ENCODE measurements at regions not wholly inside any gene's neighbourhood (a gene's known extent, or its start where the extent isn't known, plus 50 kb on each side); places are given as distances from the start of the nearest gene placed in this dataset.

DNA sequence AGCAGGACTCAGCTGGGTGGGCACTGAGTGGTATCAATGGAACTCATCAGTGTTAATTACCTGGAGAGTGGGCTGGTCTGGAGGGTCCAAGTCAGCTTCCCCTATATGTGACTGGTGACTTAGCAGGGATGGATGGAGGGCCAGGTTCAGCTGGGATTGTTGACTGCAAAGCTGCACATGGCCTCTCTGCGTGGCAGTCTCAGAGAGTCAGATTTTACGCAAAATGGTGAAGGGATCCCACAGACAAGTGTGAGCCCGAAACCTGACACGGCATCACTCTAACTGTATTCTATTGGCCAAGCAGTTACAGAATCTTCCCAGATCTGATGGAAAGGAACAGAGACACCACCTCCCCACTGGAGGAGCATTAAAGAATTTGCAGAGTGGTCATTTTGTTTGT is 716.0 kb upstream of the TBX3 start:
- TF ChIP-seq, protein P1, sequence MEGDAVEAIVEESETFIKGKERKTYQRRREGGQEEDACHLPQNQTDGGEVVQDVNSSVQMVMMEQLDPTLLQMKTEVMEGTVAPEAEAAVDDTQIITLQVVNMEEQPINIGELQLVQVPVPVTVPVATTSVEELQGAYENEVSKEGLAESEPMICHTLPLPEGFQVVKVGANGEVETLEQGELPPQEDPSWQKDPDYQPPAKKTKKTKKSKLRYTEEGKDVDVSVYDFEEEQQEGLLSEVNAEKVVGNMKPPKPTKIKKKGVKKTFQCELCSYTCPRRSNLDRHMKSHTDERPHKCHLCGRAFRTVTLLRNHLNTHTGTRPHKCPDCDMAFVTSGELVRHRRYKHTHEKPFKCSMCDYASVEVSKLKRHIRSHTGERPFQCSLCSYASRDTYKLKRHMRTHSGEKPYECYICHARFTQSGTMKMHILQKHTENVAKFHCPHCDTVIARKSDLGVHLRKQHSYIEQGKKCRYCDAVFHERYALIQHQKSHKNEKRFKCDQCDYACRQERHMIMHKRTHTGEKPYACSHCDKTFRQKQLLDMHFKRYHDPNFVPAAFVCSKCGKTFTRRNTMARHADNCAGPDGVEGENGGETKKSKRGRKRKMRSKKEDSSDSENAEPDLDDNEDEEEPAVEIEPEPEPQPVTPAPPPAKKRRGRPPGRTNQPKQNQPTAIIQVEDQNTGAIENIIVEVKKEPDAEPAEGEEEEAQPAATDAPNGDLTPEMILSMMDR (IDR thresholded peaks at IDR 0.05; ENCODE audit: control extremely low read depth, extremely low read depth), result no peak
- Histone ChIP-seq H3K4me1 (ENCODE audit: control insufficient read depth in 5 of 5, insufficient read depth in 5 of 5, low read length in 5 of 5) (peaks cover 0 to 3% (median 0%) of the 10 kb centered on the region in 5 donors), H3K27me3 (ENCODE audit: control insufficient read depth in 3 of 3, insufficient read depth in 3 of 3, low read length in 2 of 3) (no peaks in the 10 kb centered on the region), H3K36me3 (ENCODE audit: control insufficient read depth in 4 of 4, insufficient read depth in 4 of 4, low read length in 4 of 4) (no peaks in the 10 kb centered on the region), H3K27ac (ENCODE audit: low read depth in 1 of 2, low read length in 1 of 2) (no peak overlapping the region), H3K9ac (ENCODE audit: insufficient read depth in 1 of 2, low read length in 2 of 2) (no peak overlapping the region), H3K9me3 (ENCODE audit: control insufficient read depth in 4 of 4, insufficient read depth in 3 of 4, low read length in 3 of 4) (peaks cover 2 to 8% (median 6%) of the 10 kb centered on the region in 4 donors), H3K4me3 (no peak overlapping the region)
- WGBS, 2 donors, result 94 to 96% methylated on average over 4 of the region's 4 CpGs
- ATAC-seq (ENCODE audit: insufficient read depth, low FRiP score) (no peak), DNase-seq (no peak)

DNA sequence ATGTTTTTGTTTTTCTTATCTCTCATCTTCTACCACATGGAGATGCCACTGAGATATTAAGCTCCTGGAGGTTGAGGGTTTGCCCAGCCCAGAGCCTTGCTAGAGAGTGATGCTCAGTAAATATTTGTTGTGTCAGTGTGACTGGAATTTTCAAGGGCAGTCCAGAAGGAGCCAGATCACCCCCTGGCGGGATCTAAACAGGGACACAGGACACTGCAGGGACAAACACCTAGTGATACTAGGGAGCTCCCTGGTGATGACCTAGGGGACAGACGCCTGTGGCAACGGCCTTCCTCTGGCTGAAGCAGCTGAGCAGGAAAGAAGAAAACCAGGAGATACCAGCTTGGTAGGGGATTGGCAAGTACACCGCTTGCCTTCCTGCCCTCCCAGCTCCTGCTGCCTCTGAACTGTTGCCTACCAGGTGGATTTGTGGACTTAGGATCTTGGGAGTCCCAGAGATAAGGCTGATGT is 714.4 kb upstream of the TBX3 start:
- 72 to 83% methylated on average over 4 of the region's 4 CpGs for WGBS, 2 donors
- H3K27me3 ChIP-seq (ENCODE audit: control insufficient read depth in 3 of 3, insufficient read depth in 3 of 3, low read length in 2 of 3), result no peaks in the 10 kb centered on the region
- H3K36me3 ChIP-seq (ENCODE audit: control insufficient read depth in 4 of 4, insufficient read depth in 4 of 4, low read length in 4 of 4), result no peaks in the 10 kb centered on the region
- H3K4me1 ChIP-seq (ENCODE audit: control insufficient read depth in 5 of 5, insufficient read depth in 5 of 5, low read length in 5 of 5), result no peaks in the 10 kb centered on the region
- H3K9ac ChIP-seq (ENCODE audit: insufficient read depth in 1 of 2, low read length in 2 of 2), result no peak overlapping the region
- TF ChIP-seq, protein P1 (IDR thresholded peaks at IDR 0.05; ENCODE audit: control extremely low read depth, extremely low read depth), result no peak
- ATAC-seq (ENCODE audit: insufficient read depth, low FRiP score) (no peak), DNase-seq (peak in 1 of 3 donors; percentile 33)
- peaks cover 2 to 8% (median 6%) of the 10 kb centered on the region in 4 donors for H3K9me3 ChIP-seq (ENCODE audit: control insufficient read depth in 4 of 4, insufficient read depth in 3 of 4, low read length in 3 of 4)
- H3K4me3 ChIP-seq, result no peak overlapping the region
- no peak overlapping the region for H3K27ac ChIP-seq (ENCODE audit: low read depth in 1 of 2, low read length in 1 of 2)

- DNase-seq (no peak), ATAC-seq (ENCODE audit: insufficient read depth, low FRiP score) (no peak)
- Histone ChIP-seq H3K36me3 (ENCODE audit: control insufficient read depth in 4 of 4, insufficient read depth in 4 of 4, low read length in 4 of 4) (no peaks in the 10 kb centered on the region), H3K4me3 (no peak overlapping the region), H3K9me3 (ENCODE audit: control insufficient read depth in 4 of 4, insufficient read depth in 3 of 4, low read length in 3 of 4) (peaks cover 2 to 8% (median 6%) of the 10 kb centered on the region in 4 donors), H3K9ac (ENCODE audit: insufficient read depth in 1 of 2, low read length in 2 of 2) (no peak overlapping the region), H3K4me1 (ENCODE audit: control insufficient read depth in 5 of 5, insufficient read depth in 5 of 5, low read length in 5 of 5) (no peaks in the 10 kb centered on the region), H3K27ac (ENCODE audit: low read depth in 1 of 2, low read length in 1 of 2) (no peak overlapping the region), H3K27me3 (ENCODE audit: control insufficient read depth in 3 of 3, insufficient read depth in 3 of 3, low read length in 2 of 3) (no peaks in the 10 kb centered on the region)
- TF ChIP-seq, protein P1 (IDR thresholded peaks at IDR 0.05; ENCODE audit: control extremely low read depth, extremely low read depth), result no peak
Measured at GRCh38 chr12:115396567-115396966, 712.6 kb upstream of the TBX3 start.
